ENCODE measurements at regions not wholly inside any gene's neighbourhood (a gene's known extent, or its start where the extent isn't known, plus 50 kb on each side); places are given as distances from the start of the nearest gene placed in this dataset.
"Not testable (repeated sequence)": the region's sequence is repeated elsewhere in the genome, so short reads cannot be mapped to it uniquely, and the experiment has no call there.

- H3K9me3 ChIP-seq (ENCODE audit: control insufficient read depth in 4 of 4, low read length in 3 of 4); H3K27ac ChIP-seq (ENCODE audit: low read depth in 1 of 2, low read length in 2 of 2); H3K9ac ChIP-seq (ENCODE audit: low read depth in 1 of 2, low read length in 2 of 2); H3K4me1 ChIP-seq (ENCODE audit: control insufficient read depth in 4 of 4, insufficient read depth in 4 of 4, low read length in 3 of 4); H3K27me3 ChIP-seq (ENCODE audit: control insufficient read depth in 4 of 4, insufficient read depth in 4 of 4, low read length in 3 of 4); H3K36me3 ChIP-seq (ENCODE audit: control insufficient read depth in 4 of 4, insufficient read depth in 3 of 4, low read depth in 1 of 4, low read length in 3 of 4); H3K4me3 ChIP-seq (ENCODE audit: low read depth in 1 of 3, low read length in 3 of 3); DNase-seq (ENCODE audit: low spot score): not testable (repeated sequence)
- 91% methylated on average over 3 of the region's 3 CpGs for WGBS
These were observed 211.9 kb downstream of the BCAS1 start for GRCh38 chr20:53858516-53858915.

GRCh38 chr20:53857723-53858236, 212.6 kb downstream of the BCAS1 start:
- H3K4me3 ChIP-seq (ENCODE audit: low read depth in 1 of 3, low read length in 3 of 3) = no peak overlapping the region
- H3K4me1 ChIP-seq (ENCODE audit: control insufficient read depth in 4 of 4, insufficient read depth in 4 of 4, low read length in 3 of 4) = peaks cover 0 to 4% (median 0%) of the 10 kb centered on the region in 4 donors
- no peaks in the 10 kb centered on the region for H3K36me3 ChIP-seq (ENCODE audit: control insufficient read depth in 4 of 4, insufficient read depth in 3 of 4, low read depth in 1 of 4, low read length in 3 of 4)
- DNase-seq (ENCODE audit: low spot score) = no peak
- WGBS = 68% methylated on average over 7 of the region's 7 CpGs
- H3K9me3 ChIP-seq (ENCODE audit: control insufficient read depth in 4 of 4, low read length in 3 of 4) = no peaks in the 10 kb centered on the region
- H3K27ac ChIP-seq (ENCODE audit: low read depth in 1 of 2, low read length in 2 of 2) = no peak overlapping the region
- TF ChIP-seq HNF4G (IDR thresholded peaks at IDR 0.05) = no peak
- H3K27me3 ChIP-seq (ENCODE audit: control insufficient read depth in 4 of 4, insufficient read depth in 4 of 4, low read length in 3 of 4) = no peaks in the 10 kb centered on the region
- no peak overlapping the region for H3K9ac ChIP-seq (ENCODE audit: low read depth in 1 of 2, low read length in 2 of 2)

- Histone ChIP-seq H3K36me3 (ENCODE audit: control insufficient read depth in 4 of 4, insufficient read depth in 3 of 4, low read depth in 1 of 4, low read length in 3 of 4) (no peaks in the 10 kb centered on the region), H3K4me1 (ENCODE audit: control insufficient read depth in 4 of 4, insufficient read depth in 4 of 4, low read length in 3 of 4) (peaks cover 0 to 4% (median 0%) of the 10 kb centered on the region in 4 donors), H3K27ac (ENCODE audit: low read depth in 1 of 2, low read length in 2 of 2) (no peak overlapping the region), H3K9ac (ENCODE audit: low read depth in 1 of 2, low read length in 2 of 2) (no peak overlapping the region), H3K4me3 (ENCODE audit: low read depth in 1 of 3, low read length in 3 of 3) (no peak overlapping the region), H3K27me3 (ENCODE audit: control insufficient read depth in 4 of 4, insufficient read depth in 4 of 4, low read length in 3 of 4) (no peaks in the 10 kb centered on the region), H3K9me3 (ENCODE audit: control insufficient read depth in 4 of 4, low read length in 3 of 4) (no peaks in the 10 kb centered on the region)
- no peak for DNase-seq (ENCODE audit: low spot score)
- TF ChIP-seq NR2F2 (IDR thresholded peaks at IDR 0.05) (no peak), CTCF (IDR thresholded peaks at IDR 0.05; ENCODE audit: low read depth, low read length, missing input control) (no peak), FOXA1 (IDR thresholded peaks at IDR 0.05) (no peak), HNF4A (conservative IDR thresholded peaks at IDR 0.05) (no peak), ZBTB33 (IDR thresholded peaks at IDR 0.05) (no peak), RXRA (IDR thresholded peaks at IDR 0.05) (no peak), FOXA2 (IDR thresholded peaks at IDR 0.05) (no peak), REST (IDR thresholded peaks at IDR 0.05) (no peak), TAF1 (conservative IDR thresholded peaks at IDR 0.05) (no peak), YY1 (IDR thresholded peaks at IDR 0.05) (no peak), SP1 (IDR thresholded peaks at IDR 0.05) (no peak), ATF3 (IDR thresholded peaks at IDR 0.05) (no peak), GABPA (IDR thresholded peaks at IDR 0.05 in 1 of 2, conservative IDR thresholded peaks at IDR 0.05 in 1 of 2) (no peak), MAX (IDR thresholded peaks at IDR 0.05) (no peak), EGR1 (IDR thresholded peaks at IDR 0.05; ENCODE audit: low read depth in 2 of 2) (no peak), RAD21 (IDR thresholded peaks at IDR 0.05) (no peak), JUND (IDR thresholded peaks at IDR 0.05) (no peak), HNF4G (IDR thresholded peaks at IDR 0.05) (no peak)
- WGBS = 96% methylated on average over 5 of the region's 5 CpGs
These were observed 213.8 kb downstream of the BCAS1 start for GRCh38 chr20:53856300-53857295.

All from liver (tissue), 8 donors.